NCI-H1092 treated with DMSO at 0.1 percent for 48 hours (cell line): ENCODE measurements at regions not wholly inside any gene's neighbourhood (a gene's known extent, or its start where the extent isn't known, plus 50 kb on each side); places are given as distances from the start of the nearest gene placed in this dataset.
"Not testable (repeated sequence)": the region's sequence is repeated elsewhere in the genome, so short reads cannot be mapped to it uniquely, and the experiment has no call there.

Experiments used
- DNase-seq: peaks from one replicate; lab custom pipeline; 2025; lab: John Stamatoyannopoulos, UW

GRCh38 chr5:105917189-105917588 is 1753.5 kb downstream of the EFNA5 start:
- no peak for DNase-seq

DNA sequence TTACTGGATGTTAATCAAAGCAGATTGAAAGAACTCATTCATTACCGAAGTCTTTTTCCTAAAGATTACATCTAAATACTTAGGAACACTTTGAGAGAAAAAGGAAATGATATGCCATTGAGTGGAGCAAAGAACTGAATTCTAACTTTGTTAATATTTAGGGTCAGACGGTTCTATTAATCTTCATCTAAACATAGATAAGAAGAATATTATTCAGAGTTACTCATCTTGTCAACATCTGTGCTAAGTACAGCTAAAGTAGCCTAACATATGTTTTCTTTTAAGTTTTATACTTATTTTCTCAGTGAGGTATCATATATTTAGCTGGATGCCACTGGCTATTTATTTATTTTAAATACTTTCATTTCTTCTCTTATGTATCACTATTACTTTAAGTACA is 1763.7 kb downstream of the EFNA5 start:
- no peak for DNase-seq

- no peak for DNase-seq
These were observed 1765.3 kb downstream of the EFNA5 start for GRCh38 chr5:105905392-105905791.

- no peak for DNase-seq
These were observed 1767.7 kb downstream of the EFNA5 start for GRCh38 chr5:105903069-105903468.

- no peak for DNase-seq
These were observed 1771.0 kb downstream of the EFNA5 start for GRCh38 chr5:105899726-105900125.

DNA sequence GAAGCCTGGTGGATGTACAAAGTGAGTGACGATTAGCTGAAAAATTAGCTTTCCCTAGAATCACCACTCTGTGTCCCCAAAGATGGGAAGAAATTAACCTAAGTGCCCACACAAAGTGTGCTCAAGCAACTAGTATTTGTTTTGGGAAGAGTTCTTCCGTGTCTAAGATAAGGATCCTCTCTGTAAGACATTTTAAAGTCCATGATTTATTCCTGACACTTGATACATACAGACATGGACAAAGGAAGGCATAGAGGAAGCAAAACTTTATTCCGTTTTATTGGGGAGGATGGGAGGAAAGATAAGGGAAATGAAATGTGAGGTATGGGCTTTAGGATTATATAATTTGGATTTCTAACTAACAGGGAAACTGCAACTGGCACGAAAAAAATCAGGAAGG is 1772.6 kb downstream of the EFNA5 start:
- no peak for DNase-seq

GRCh38 chr5:105885266-105885665 is 1785.5 kb downstream of the EFNA5 start:
- DNase-seq: no peak

- no peak for DNase-seq
These were observed 1787.7 kb downstream of the EFNA5 start for GRCh38 chr5:105882956-105883481.

DNA sequence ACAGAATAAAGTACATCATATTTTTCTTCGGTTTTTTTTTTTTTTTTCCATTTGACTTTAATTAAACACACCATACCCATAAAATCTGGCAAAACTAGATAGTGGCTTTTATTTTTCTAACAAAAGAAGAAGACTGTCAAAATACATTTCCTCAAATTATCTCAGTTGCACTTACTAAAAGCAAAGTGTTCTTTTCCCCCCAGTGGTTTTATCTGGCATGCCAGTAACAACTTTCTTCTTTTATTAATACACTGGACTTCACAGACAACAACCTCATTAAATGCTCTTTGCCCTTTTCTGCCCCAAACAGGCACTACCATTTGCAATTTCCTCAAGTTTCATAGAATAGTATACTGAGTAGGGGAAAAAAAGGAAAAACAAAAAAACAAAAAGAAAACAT is 1792.3 kb downstream of the EFNA5 start:
- DNase-seq: no peak

GRCh38 chr5:105877592-105877991 is 1793.1 kb downstream of the EFNA5 start:
- no peak for DNase-seq

GRCh38 chr5:105874316-105874715 is 1796.4 kb downstream of the EFNA5 start:
- DNase-seq: no peak

- no peak for DNase-seq
These were observed 1798.0 kb downstream of the EFNA5 start for GRCh38 chr5:105872569-105873270.

GRCh38 chr5:105868038-105868780 is 1802.5 kb downstream of the EFNA5 start:
- no peak for DNase-seq

GRCh38 chr5:105865834-105866233 is 1804.9 kb downstream of the EFNA5 start:
- no peak for DNase-seq

DNA sequence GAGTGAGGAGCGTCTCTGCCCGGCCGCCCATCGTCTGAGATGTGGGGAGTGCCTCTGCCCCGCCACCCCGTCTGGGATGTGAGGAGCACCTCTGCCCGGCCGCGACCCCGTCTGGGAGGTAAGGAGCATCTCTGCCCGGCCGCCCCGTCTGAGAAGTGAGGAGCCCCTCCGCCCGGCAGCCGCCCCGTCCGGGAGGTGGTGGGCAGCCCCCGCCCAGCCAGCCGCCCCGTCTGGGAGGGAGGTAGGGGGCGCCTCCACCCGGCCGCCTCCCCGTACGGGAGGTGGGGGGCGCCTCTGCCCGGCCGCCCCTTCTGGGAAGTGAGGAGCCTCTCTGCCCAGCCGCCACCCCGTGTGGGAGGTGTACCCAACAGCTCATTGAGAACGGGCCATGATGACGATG is 1811.4 kb downstream of the EFNA5 start:
- not testable (repeated sequence) for DNase-seq

GRCh38 chr5:105849701-105850100 is 1821.0 kb downstream of the EFNA5 start:
- no peak for DNase-seq

- DNase-seq: no peak
These were observed 1829.9 kb downstream of the EFNA5 start for GRCh38 chr5:105840800-105841199.

DNA sequence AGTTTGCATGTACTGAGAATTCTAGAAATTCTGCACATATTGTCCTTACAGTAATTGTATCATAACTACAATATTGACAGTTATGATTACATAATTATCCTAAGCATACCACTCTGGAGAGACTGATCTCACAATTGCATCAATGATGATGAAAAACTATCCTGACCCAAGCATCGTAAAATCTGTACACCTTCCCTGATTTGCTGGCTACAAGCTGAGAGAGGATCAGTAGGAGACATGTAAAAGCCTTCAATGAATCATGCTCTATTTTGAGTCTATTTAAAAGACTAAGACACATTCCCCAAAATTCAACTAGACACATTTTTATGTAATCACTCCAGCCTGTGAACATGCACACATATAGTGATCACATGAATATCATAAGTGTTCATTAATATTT is 1833.8 kb downstream of the EFNA5 start:
- DNase-seq: no peak

DNA sequence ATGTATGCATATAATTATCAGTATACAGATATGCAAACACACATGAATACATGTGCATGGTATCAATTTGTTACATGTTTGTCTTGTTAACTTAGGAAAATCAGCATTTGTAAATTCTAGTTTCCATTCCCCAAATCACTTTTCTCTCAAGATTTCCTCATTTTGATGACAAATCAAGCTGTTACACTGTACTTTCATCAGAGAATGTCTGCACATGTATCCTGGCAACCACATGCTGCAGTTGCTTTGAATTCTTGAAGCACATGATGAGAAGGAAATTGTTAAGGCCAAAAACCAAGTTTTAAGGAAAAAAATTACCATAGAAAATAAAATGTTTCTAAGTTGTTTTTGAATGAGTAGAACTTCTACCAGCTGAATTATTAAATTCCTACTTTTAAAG is 1834.5 kb downstream of the EFNA5 start:
- no peak for DNase-seq

DNA sequence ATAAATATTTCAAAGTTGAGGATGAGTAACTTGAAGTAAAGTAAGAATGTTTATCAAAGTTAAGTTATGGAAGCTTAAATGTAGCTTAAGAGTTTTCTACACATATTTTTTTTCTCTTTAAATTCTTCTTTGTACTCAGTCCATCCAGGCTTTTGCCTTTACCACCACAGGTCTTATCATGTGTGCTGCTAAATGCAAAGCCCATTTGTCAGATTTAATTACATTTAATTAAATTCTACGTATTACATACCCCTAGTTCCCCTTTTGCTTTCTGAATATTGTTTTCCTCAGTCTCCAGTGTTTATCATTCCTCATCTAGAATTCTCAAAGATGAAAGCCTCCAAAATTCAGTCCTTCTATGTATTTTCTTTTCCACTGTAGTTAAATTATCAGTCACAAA is 1841.9 kb downstream of the EFNA5 start:
- no peak for DNase-seq

DNA sequence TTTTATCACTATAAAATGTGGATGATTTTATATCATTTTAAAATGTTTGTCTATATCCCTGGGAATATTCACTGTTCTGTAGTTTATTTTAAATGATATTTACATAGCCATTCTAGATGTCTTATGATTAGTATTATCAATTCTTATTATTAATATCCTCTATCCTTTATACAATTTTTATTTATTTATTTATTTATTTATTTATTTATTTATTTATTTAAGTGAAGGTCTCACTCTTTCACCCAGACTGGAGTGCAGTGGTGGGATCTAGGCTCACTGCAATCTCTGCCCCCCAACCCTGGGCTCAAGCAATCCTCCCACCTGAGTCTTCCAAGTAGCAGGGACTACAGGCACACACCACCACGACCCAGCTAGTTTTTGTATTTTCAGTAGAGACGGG is 1848.9 kb downstream of the EFNA5 start:
- DNase-seq: no peak

- no peak for DNase-seq
These were observed 1852.8 kb downstream of the EFNA5 start for GRCh38 chr5:105817914-105818313.

DNA sequence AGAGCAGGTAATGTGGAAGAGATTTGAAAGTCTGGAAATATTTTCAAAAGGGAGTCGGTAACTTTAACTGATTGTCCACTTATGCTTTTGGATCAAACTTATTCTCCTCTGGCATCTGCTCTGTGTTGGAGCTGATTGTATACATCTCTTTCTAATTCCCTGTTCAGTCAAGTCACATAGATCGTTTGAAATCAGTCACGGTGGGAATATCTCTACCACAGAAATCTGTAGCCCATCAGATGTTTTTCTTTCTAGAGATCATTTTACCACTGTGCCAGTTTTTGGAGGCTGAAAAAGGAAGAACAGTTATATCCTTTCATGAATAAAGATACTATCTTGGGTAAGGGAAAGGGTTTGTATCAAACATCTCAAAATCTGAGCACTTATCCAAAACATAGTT is 1853.3 kb downstream of the EFNA5 start:
- DNase-seq: no peak

- DNase-seq: no peak
These were observed 1853.8 kb downstream of the EFNA5 start for GRCh38 chr5:105816961-105817360.
